Epithelial cell of proximal tubule (primary cell): ENCODE measurements at regions not wholly inside any gene's neighbourhood (a gene's known extent, or its start where the extent isn't known, plus 50 kb on each side); places are given as distances from the start of the nearest gene placed in this dataset.
A peak's percentile ranks its signal among the peaks of the same experiment; 100 is the strongest.
"Not testable (repeated sequence)": the region's sequence is repeated elsewhere in the genome, so short reads cannot be mapped to it uniquely, and the experiment has no call there.

Experiments used
- DNase-seq: peaks from one replicate; pipeline ENCODE4 v3.0.0-alpha.2; 2011; ENCODE audit warnings: low read depth
- H3K4me3 ChIP-seq: 2 replicates; pipeline ENCODE4 v1.5.1; 2011; ENCODE audit warnings: low read depth, mild to moderate bottlenecking, low read length
- CTCF ChIP-seq: conservative IDR thresholded peaks from 2 replicates; pipeline ENCODE4 v1.5.1; 2012; ENCODE audit warnings: low read depth, mild to moderate bottlenecking, low read length

- TF ChIP-seq CTCF, result no peak
- peak; percentile 54 for DNase-seq
- H3K4me3 ChIP-seq, result no peak overlapping the region
Measured at GRCh38 chr6:133778414-133779130, 110.3 kb upstream of the TCF21 start.

GRCh38 chr6:133779916-133780695 is 108.8 kb upstream of the TCF21 start:
- TF ChIP-seq CTCF, result no peak

GRCh38 chr6:133786016-133786415 is 102.9 kb upstream of the TCF21 start:
- no peak for TF ChIP-seq CTCF
- H3K4me3 ChIP-seq, result no peak overlapping the region
- DNase-seq, result no peak

More at GRCh38 chr6:133779916-133780695, 108.8 kb upstream of the TCF21 start:
- no peak for DNase-seq
- H3K4me3 ChIP-seq, result no peak overlapping the region

GRCh38 chr6:133787122-133787521 is 101.8 kb upstream of the TCF21 start:
- no peak overlapping the region for H3K4me3 ChIP-seq
- no peak for TF ChIP-seq CTCF
- DNase-seq, result no peak

GRCh38 chr6:133787859-133788505 is 100.9 kb upstream of the TCF21 start:
- DNase-seq, result peak; percentile 22
- no peak for TF ChIP-seq CTCF
- no peak overlapping the region for H3K4me3 ChIP-seq

GRCh38 chr6:133788556-133788955 is 100.4 kb upstream of the TCF21 start:
- TF ChIP-seq CTCF, result no peak
- no peak for DNase-seq
- H3K4me3 ChIP-seq, result no peak overlapping the region

- H3K4me3 ChIP-seq, DNase-seq: not testable (repeated sequence)
Measured at GRCh38 chr6:133789449-133789848, 99.5 kb upstream of the TCF21 start.

GRCh38 chr6:133790756-133791155 is 98.2 kb upstream of the TCF21 start:
- not testable (repeated sequence) for DNase-seq, H3K4me3 ChIP-seq

GRCh38 chr6:133795051-133795450 is 93.9 kb upstream of the TCF21 start:
- not testable (repeated sequence) for DNase-seq, H3K4me3 ChIP-seq
